Dermis microvascular lymphatic vessel endothelial cell (primary cell): ENCODE measurements at regions not wholly inside any gene's neighbourhood (a gene's known extent, or its start where the extent isn't known, plus 50 kb on each side); places are given as distances from the start of the nearest gene placed in this dataset.

Experiments
- DNase-seq, 2 donors: peaks; one replicate each; pipeline versions ENCODE4 v3.0.0 to v3.0.0-alpha.2; 2010; ENCODE audit warnings: low read depth in 2 of 2

GRCh38 chr11:32002311-32002710, 88.6 kb upstream of the RCN1 start:
- no peak for DNase-seq

- no peak for DNase-seq
Measured at GRCh38 chr11:31997955-31998354, 92.9 kb upstream of the RCN1 start.

DNA sequence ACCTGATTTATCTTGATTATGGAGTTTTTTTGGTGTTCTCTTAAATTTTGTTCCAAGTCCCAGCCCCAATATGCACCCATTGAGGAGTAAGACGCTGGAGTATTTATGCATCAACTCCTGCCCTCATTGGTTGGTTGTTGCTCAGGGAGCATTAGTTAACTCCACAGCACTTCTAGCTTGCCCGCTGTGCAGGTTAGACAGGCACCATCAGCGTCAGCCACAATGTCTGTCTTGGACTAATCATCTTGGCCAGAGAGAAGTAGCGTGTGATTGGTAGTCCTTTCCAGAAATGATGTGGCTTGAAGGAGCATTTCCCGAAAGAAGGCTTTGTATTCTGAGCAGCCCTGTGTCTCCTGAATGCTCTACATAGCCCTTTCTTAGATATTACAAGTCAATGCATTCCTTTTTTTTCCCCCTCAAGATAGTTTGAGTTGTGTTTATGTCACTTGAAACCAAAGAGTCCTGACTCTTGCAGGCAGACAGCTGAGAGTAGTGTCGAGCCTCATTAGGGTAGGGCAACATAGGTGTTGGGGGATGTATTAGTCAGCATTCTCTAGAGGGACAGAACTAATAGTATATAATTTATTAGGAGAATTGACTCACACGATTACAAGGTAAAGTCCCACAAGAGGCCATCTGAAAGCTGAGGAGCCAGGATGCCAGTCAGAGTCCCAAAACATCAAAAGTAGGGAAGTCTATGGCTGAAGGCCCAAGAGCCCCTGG, 94.6 kb upstream of the RCN1 start:
- no peak for DNase-seq

DNA sequence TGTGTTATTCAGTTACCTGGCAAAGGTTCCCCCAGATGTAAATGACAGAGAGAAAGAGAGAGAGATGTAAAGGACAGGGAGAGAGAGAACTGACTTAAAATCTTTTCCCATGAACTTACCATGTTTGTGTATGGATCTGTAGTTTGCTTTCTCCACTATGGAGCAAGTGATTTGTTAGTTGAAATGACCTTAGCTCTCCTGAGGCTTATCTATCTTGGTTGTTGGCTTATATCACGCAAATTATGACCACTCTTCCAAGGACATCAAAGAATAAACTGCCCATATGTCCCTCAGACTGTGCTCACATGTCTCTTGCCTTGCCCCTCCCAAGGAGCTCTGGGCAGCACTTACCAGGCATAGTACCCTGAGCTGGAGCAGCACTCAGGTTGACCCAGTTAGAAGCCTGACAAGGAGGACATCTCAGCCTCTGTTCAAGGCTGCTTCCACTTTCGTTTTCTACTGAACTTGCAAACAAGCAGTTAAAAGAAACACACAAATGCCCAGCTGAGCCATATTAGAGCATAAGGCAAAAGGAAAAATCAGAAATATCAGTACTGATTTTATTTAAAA, 95.3 kb upstream of the RCN1 start:
- no peak for DNase-seq

DNA sequence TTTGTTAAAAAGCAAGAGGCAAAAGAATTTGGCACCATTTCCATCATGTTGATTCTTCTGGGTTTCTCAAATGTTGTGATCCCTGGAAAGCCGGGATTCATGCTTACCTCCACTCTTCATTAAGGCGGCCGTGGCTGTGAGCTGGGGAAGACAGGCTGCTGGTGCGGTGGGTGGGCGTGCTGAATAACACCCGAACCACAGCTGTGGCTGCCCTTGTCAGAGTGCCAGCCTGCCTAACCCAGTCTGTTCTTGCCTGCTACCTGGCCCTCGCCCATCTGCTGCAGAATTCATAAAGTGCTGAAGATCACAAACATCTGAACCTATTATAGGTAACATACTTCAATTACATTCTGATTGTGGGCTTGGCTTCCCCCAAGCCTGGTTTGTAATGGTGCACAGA, 95.8 kb upstream of the RCN1 start:
- DNase-seq = no peak

- no peak for DNase-seq
Measured at GRCh38 chr11:31987118-31988005, 103.5 kb upstream of the RCN1 start.

DNA sequence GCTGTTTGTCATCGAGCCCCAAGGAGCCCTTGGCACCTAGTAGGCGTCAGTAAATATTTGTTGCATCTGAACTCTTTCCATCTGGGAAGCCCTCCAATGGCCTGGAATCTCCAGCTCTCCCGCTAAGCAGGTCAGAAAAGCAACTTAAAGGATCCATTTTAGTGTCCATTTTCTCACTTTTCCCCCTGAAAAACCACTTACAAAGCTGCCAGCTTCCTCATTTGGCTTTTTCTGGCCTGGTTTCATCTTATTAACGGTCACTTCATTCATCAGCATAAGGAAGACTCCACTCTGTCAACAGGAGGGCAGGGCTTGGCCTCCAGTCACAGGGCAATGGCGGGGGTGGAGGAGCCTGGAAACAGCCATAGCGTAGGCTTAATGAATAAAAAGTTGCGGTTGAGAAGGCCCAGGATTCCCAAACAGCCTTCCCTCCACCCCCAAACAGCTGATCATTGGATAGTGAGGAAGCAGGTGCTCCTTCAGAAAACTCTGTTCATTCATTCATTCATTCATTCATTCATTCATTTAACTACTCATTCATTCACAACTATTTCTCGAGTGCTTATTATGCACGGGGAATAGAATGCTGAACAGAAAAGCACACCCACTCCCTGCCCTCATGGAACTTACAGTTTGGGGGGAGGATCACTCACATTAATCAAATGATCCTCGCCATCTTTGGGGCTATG, 104.5 kb upstream of the RCN1 start:
- DNase-seq = no peak

DNA sequence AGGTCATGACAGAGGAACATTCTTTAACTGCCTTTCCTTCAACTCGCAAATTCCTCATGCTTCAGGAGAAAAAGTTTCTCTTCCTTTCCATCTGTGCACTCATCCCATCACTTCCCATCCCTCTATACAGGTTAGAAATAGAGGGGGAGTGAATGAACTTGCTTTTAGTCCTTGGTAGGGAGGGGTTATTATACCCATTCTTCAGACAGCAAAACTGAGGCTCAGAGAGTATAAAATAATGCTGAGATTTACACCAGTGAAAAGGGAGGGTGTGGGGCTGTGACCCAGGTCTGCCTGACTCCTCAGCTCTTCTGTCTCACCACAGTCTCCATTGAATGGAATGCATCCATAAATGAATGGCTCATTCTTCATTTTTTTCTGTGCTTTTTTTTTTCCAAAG, 109.4 kb upstream of the RCN1 start:
- DNase-seq = no peak

- DNase-seq = no peak
Measured at GRCh38 chr11:31977343-31977742, 113.5 kb upstream of the RCN1 start.

DNA sequence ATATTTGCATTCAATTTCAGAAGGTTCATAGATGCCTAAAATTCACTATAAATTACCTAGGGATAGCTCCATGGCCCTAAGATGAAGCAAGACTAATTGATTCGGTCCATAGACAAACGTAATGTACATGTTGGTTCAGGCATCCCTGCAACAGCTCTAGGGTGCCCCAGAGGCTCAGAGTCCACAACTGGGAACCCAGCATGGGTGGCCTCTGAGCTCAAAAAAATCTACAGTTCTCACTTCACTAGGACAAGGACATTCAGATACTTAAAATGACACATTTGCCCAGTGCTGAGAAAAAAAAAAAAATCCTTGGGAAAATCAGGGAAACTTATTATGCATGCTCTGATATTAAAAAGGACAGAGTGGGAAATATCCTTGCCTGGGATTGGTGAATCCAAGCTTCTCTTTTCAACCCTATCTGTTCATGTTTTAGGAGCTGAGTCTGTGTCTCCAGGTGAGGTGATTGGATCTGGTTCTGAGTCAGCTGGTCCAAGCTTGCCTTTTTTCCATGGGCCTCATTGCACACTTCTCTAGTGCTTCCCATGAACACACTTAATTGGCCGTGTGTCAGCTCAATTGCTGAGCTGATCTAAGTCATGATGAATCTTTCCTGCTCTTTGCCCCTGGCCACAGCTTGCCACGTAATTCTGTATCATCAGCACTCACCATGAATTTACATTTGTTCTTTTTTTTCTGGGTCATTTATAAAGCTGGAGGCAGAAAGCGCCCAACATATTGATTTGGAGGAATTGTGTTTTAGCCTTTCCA, 116.3 kb upstream of the RCN1 start:
- DNase-seq = no peak

- DNase-seq = no peak
Measured at GRCh38 chr11:31973172-31973571, 117.7 kb upstream of the RCN1 start.

- no peak for DNase-seq
Measured at GRCh38 chr11:31972623-31973022, 118.3 kb upstream of the RCN1 start.

GRCh38 chr11:31969359-31969702, 121.5 kb upstream of the RCN1 start:
- no peak for DNase-seq

- DNase-seq = no peak
Measured at GRCh38 chr11:31968461-31969358, 122.2 kb upstream of the RCN1 start.

GRCh38 chr11:31967404-31968130, 123.3 kb upstream of the RCN1 start:
- no peak for DNase-seq

DNA sequence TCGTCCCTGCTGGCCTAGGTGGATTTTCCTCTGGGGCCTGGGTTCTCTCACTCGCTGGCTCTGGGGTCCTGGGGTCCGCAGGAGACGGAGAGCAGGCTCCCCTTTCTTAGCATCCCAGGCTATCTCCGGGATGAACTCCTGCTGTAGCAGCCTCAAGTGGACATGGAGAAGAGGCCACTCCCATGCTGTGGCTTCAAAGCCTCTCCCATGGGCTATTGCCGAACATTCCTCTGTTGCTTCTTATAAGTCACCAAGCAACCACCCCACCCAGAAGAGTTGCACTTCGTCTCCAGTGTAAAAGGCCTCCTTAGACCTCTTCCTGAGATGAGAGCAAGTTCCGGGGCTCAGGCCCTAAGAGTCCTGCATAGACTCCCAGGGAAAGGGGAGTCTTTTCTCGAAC, 124.0 kb upstream of the RCN1 start:
- no peak for DNase-seq

DNA sequence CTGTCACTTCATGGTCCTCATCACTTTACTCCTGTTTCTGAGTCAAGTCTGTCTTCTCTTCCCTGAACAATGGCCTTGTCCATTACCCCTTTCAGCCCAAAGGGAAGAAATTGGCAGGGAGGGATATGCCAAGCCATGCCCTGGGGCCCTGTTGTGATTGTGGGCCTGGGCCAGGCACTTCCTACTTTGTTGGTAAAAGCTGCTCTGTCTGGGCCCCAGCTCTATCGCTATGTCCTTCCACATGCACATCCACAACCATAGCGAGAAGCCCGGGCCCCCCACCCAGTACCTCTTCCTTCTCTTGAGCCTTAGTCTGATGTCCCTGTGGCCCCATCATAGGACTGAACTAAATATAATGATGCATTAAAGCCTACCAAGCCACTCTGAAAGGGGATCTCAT, 126.7 kb upstream of the RCN1 start:
- DNase-seq = no peak

- DNase-seq = no peak
Measured at GRCh38 chr11:31960126-31960525, 130.7 kb upstream of the RCN1 start.

DNA sequence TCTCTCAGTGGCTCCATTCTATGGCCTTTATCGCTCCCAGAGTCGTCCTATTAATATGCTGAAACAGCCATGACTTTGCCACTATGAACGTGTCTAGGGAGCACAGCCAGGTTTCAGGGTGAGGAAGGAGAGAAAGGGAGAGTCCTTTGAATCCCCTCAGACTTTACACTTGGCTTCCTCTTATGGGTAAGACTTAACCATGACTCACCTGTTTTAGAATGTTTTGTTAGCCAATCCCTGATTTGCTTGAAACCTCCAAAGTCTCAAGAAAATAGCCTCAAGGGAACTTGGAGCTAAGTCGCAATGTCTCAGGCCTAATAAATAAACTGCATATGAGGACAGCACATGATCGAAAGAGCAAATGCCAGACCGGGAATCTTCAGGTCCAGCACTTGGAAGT, 131.2 kb upstream of the RCN1 start:
- no peak for DNase-seq
